ENCODE measurements at regions not wholly inside any gene's neighbourhood (a gene's known extent, or its start where the extent isn't known, plus 50 kb on each side); places are given as distances from the start of the nearest gene placed in this dataset.

DNA sequence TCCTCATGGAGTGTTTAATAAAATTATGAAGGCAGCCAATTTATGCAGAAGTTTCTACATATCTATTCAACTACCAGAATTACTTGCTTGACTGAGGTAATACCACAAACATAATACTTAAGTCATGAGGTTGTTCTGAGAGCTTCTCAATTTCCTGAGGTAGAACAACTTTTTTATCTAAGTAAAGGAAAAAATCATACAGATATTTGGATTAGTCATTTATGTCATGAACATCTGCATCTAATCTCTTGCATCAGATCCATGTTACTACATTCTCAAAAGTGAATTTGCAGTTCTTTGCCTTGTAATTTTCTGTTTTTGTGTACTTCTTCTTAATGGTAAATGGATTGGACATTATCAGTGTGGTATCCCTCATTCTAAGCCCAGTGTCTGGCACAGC is 60.4 kb upstream of the RGMB start:
- no peaks in the 10 kb centered on the region for H3K36me3 ChIP-seq (replicated peaks; ENCODE audit: control insufficient read depth, insufficient read depth, low read length)
- no peaks in the 10 kb centered on the region for H3K27me3 ChIP-seq (ENCODE audit: control insufficient read depth, insufficient read depth, low read length)
- no peak overlapping the region for H3K4me3 ChIP-seq (ENCODE audit: insufficient read depth, low read depth, low read length)
- DNase-seq = no peak

GRCh38 chr5:98713856-98714255 is 59.6 kb upstream of the RGMB start:
- no peaks in the 10 kb centered on the region for H3K27me3 ChIP-seq (ENCODE audit: control insufficient read depth, insufficient read depth, low read length)
- H3K36me3 ChIP-seq (replicated peaks; ENCODE audit: control insufficient read depth, insufficient read depth, low read length) = no peaks in the 10 kb centered on the region
- no peak for DNase-seq

GRCh38 chr5:98714710-98715288 is 58.7 kb upstream of the RGMB start:
- Histone ChIP-seq H3K36me3 (replicated peaks; ENCODE audit: control insufficient read depth, insufficient read depth, low read length) (no peaks in the 10 kb centered on the region), H3K4me3 (ENCODE audit: insufficient read depth, low read depth, low read length) (no peak overlapping the region), H3K27me3 (ENCODE audit: control insufficient read depth, insufficient read depth, low read length) (no peaks in the 10 kb centered on the region)
- no peak for DNase-seq

More at GRCh38 chr5:98713856-98714255, 59.6 kb upstream of the RGMB start:
- H3K4me3 ChIP-seq (ENCODE audit: insufficient read depth, low read depth, low read length) = no peak overlapping the region

DNA sequence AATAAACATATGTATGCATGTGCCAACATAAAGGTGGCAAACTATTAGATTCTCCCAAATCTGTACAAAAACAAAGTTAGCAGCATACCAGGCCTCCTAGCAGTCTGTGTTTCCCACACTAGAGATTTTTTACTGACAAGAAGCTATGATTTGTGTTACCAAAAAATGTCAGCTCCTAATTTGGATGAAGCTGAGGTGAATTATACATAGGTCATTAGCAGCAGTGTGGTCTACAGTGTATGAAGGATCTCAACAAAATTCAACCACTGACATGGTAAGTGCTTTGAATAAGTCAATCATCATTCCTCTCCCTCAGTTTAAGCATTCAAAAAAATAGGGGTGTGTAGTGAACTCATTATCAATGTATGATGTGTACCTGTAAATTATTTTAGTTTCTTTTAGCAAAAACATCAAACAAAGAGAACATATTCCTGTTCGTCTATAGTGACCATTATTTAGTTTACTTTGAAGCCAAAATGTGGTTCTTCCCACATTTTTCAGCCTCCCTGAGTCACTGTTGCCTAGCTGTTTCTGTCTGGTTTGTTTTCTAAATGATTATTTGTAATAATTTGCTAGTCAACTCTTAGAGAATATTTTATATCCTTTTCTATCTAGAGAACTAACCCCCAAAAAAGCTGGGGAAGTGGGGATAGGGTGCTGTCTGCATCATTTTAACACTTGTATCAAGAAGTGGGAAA is 52.1 kb upstream of the RGMB start:
- Histone ChIP-seq H3K4me3 (ENCODE audit: insufficient read depth, low read depth, low read length) (no peak overlapping the region), H3K27me3 (ENCODE audit: control insufficient read depth, insufficient read depth, low read length) (no peaks in the 10 kb centered on the region), H3K36me3 (replicated peaks; ENCODE audit: control insufficient read depth, insufficient read depth, low read length) (no peaks in the 10 kb centered on the region)
- no peak for DNase-seq

GRCh38 chr5:98722188-98722587 is 51.3 kb upstream of the RGMB start:
- Histone ChIP-seq H3K27me3 (ENCODE audit: control insufficient read depth, insufficient read depth, low read length) (no peaks in the 10 kb centered on the region), H3K4me3 (ENCODE audit: insufficient read depth, low read depth, low read length) (no peak overlapping the region), H3K36me3 (replicated peaks; ENCODE audit: control insufficient read depth, insufficient read depth, low read length) (no peaks in the 10 kb centered on the region)
- no peak for DNase-seq

- no peak overlapping the region for H3K4me3 ChIP-seq (ENCODE audit: insufficient read depth, low read depth, low read length)
- no peak for DNase-seq
- no peaks in the 10 kb centered on the region for H3K27me3 ChIP-seq (ENCODE audit: control insufficient read depth, insufficient read depth, low read length)
- H3K36me3 ChIP-seq (replicated peaks; ENCODE audit: control insufficient read depth, insufficient read depth, low read length) = no peaks in the 10 kb centered on the region
Measured at GRCh38 chr5:98723061-98723460, 50.4 kb upstream of the RGMB start.

All from H7 (cell line).